ENCODE measurements at regions not wholly inside any gene's neighbourhood (a gene's known extent, or its start where the extent isn't known, plus 50 kb on each side); places are given as distances from the start of the nearest gene placed in this dataset.

DNA sequence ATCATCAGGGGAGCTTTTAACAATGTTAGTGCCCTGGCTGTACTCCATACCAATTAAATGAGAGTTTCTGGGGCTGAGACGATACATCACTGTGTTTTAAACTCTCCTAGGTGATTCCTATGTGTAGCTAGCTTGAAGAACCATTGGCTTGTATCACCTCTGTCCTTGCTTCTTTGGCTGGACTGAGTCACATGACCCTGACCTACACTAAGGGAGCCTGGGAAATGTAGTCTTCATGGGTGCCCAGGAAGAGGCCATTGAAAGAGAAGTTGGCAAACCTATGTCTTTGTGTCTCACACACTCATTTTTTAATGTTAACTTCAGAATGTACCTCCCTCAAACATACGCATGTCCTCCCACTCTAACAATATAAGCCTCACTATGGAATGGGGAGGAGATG, 506.6 kb downstream of the DHX35 start:
- DNase-seq = no peak

DNA sequence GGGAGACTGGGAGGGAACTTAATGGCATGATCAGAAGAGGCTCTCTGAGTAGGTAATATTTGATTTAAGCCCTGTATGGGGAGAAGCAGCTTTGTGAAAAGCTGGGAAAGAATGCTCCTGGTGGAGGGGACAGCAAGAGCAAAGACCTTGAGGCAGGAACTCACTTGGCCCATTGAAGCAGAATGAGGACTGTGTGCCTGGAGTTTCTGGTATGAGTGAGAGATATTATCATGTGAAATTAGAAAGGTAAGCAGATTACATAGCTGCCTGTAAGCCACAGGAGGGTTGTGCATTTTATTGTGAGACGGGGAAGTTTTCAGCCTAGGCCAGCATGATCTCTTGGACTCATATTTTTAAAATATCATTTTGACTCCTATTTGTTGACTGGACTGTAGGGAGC, 502.1 kb downstream of the DHX35 start:
- no peak for DNase-seq

DNA sequence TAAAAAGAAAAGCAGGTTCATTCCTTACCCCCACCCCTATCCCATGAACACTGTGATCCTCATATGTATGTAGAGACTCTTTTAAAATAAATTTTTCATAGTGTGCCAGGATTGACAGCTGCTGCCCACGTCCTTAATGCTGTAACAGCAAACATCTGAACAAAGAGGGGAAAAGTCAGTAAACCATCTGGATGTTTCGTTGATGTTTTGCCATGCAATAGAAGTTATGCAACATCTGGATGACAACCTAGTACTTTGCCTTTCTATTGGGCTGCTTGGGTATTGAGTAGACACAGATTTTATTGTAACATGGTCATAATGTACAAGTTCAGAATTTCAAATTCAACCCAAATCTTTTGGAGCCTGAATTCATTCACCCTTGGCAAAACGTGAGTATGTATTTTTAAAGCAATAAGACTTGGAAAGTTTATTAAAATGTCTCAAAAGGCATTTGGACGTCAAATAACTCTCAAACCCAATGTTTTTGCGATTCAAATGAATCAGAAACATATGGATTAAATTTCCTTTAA, 500.3 kb downstream of the DHX35 start:
- DNase-seq = no peak

DNA sequence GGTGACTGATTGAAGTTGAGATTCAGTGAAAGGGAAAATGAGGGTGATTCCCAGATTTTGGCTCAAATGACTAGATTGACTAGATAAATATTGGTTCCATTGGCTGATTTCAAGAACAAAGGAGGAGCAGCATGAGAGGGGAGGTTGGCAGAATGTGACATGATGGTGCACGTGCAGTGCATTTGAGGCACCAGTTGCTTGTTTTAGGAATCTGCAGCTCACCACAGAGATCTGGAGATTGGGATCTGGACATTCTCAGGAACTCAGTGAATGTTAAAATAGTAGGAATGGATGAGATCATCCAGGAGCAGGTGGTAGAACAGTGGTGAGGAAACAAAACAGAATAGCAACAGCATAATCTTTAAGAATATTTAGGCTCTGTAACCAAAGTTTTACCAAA, 496.3 kb downstream of the DHX35 start:
- DNase-seq = no peak

DNA sequence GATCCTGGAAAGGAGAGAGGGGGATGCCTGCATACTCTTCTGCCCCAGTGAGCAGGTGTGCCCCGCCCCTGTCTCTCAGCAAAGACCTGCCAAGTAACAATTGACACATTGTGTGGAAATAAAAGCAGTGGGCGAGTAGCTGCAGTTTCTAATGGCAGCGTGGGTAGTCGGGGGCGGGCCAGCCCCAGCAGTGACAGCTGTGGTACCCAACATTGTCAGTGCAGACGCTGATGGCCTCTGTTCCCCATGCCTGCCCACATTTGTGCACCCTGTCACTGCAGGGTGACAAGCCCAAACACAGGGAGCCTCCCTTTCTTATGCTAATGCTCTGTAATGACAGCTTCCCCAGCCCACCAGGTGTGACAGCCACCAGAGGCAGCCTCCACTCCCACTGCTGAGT, 491.7 kb downstream of the DHX35 start:
- DNase-seq = no peak

DNA sequence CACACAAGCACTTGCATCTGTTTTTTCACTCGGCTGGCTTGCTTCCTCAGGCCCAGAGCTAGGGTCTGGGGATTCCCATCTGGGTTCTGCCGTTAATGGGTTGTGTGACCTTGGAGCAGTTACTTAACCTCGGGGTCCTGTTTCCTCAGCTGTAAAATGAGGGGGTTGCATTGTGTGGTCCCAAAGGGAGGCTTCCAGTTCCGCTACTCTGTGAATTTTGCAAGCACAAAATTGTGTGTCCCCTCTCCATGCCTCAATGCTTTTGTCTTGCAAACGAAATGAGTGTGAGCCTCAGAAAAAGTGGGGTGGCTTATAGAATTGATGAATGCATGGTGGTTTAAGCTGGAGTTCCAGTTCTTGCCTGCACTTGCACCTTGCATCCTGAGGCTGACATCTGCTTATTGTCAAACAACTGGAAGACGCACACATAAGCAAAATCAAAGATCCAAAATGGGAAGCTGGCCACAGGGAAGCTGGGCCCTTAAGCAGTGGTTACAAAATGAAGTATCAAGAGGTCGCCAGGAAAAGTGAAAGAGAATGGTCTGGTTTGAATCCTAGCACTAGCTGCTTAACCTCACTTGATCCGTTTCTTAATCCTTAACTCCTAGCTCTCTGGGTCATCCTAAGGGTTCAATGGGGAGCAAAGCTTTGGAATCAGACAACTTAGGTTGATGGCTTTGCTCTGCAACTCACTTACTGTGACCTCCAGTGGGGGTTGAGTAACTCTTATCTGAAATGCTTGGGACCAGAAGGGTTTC, 490.6 kb downstream of the DHX35 start:
- no peak for DNase-seq

DNA sequence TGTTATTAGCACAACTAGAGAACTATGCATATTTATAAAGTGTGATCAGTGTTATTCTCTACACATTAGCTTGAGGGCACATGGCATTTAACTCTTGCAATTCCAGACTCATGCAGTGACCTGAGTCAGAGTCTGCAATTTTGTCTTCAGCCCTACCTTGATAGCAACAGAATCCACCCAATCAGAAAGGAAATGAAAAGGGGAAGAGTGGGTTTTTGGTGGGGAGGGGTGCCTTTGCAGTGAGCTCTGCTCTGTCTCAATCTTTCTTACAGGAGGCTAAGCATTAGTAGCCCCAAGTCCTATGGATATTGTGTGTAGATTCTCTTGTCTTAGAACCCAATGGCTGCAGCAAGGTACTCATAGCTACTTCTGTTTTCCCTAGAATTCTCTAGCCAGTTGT, 489.2 kb downstream of the DHX35 start:
- DNase-seq = no peak

GRCh38 chr20:39446397-39446796, 484.3 kb downstream of the DHX35 start:
- no peak for DNase-seq

DNA sequence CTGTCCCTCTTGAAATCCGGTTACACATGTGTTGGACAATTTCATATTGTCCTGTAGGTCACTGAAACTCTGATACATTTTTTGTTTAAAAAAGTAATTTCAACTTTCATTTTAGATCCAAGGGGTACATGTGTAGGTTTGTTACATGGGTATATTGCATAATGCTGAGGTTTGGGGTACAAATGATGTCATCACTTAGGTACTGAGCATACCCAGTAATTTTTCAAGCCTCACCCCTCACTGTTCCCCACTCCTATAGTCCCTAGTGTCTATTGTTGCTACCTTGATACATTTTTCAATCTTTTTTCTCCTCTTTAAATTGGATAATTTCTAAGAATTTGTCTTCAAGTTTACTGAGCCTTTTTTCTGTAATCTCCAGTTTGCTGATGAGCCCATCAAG, 483.0 kb downstream of the DHX35 start:
- no peak for DNase-seq

DNA sequence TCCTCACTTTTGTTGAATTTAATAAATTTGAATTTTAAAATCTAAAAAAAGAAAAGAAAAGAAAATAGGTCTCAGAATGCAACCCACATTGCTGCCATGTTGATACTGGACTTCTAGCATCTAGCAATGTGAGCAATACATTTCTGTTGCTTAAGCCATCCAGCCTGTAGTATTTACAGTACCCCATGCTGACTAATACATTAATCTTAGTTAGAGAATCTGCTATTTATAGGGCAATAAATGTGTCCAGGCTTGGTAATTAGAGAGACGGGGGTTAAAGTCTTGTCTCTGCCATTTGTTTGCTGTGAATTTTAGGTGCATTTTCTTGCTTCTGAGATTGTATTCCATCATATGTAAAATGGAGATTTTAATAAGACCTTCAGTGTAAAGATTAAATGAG, 471.3 kb downstream of the DHX35 start:
- no peak for DNase-seq

DNA sequence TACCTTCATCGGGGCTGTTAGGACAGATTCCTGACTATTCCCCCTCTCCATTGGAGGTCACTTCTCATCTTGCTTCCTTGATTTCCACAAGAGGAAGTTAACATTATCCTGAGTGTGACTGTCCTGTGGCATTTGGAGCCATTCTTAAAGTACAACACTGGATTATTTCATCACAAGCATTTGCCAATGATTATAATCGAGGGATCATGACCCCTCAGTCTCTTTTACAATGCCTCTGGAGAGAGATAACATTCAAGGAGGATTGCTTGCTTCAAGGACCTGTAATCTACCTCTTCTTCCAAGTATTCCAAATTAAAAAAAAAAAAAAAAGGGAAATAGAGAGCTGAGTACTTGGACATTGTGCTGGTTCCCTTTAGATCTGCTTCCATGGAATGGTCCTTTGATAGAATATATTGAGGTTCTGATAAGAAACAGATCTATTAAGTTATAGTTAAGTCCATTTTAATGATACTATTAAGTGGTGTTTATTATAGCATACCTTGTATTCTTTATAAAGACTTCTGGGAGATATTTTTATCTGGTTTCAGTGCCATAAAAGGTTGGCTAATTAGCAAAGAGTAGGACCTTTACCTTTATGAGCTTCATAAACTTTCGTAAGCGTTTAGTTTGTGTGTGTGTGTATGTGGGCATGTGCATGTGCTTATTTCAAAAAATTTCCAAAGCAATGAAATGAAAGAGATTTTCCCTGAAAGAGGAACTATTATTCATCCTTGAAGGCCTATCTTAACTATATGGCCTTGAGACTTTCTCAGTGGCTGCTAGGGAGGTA, 469.1 kb downstream of the DHX35 start:
- no peak for DNase-seq

GRCh38 chr20:39429726-39430125, 467.6 kb downstream of the DHX35 start:
- DNase-seq = peak; percentile 25

GRCh38 chr20:39424962-39425678, 463.0 kb downstream of the DHX35 start:
- DNase-seq = no peak

GRCh38 chr20:39421571-39422105, 459.5 kb downstream of the DHX35 start:
- DNase-seq = no peak

DNA sequence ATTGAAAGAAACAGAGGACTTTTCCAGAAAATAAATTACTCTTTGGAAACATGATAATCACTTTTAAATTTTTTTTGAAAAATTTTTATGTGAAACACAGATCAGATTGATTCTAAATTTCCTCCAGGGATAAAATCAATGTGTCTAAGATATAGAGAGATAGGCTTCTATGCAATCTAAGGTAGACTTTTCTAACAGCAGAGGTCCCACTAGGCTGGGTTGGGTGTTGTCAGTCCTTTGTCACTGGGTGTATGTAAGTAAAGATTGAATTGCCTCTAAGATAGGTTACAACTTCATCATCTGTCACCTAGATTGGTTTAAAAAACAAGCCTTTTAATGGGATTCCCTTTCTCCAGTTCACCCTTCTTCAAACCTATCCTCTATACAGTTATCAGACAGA, 449.9 kb downstream of the DHX35 start:
- DNase-seq = no peak

GRCh38 chr20:39399463-39399862, 437.3 kb downstream of the DHX35 start:
- no peak for DNase-seq

DNA sequence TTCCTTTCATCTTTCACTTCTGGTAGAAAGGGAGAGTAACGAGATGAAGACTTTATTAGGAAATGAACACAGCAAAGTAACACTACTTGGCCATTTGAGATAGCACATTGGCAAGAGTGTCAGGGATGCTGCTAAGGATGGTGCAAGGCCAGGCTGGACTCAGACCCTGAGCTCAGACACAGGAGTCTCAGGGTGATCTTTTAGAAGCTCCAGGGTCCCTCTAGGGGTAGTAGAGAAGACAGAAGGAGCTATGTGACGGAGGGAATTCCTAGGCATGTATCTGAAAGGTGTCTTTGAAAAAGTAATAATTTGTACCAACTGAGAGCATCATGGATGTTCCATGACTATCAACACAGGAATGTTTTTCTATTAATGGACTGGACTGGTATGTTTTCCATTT, 436.5 kb downstream of the DHX35 start:
- no peak for DNase-seq

DNA sequence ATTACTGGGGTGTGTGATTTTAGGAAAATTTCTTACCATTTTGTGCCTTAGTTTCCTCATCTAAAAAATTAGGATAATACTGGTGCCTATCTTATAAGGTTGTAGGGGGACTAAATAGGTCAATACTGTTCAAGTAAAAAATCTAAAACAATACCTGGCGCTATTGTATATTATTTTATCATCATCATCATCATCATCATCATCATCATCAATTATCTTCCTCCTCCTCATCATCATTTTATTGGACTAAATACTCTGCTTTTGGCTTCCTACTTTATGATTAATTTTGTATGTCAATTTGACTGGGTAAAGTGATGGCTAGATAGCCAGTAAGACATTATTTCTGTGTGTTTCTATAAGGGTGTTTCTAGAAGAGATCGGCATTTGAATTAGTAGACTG, 435.5 kb downstream of the DHX35 start:
- DNase-seq = no peak

- DNase-seq = no peak
Observed at GRCh38 chr20:39395478-39396291, 433.5 kb downstream of the DHX35 start.

DNA sequence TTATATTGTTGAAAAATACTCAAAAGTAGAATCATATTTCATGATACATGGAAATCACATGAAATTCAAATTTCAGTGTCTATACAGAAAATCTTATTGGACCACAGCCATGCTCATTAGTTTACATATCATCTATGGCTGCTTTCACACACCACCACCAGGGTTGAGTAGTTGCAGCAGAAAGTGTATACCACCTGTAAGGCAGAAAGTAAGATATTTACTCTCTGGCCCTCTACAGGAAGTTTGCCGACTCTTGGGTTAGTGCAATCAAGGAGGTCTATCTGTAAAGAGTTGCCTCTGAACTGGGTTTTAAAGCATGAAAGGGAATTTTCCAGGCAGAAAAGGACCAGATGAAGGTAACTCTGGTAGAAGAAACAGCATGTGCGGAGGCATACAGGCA, 432.3 kb downstream of the DHX35 start:
- DNase-seq = no peak

DNA sequence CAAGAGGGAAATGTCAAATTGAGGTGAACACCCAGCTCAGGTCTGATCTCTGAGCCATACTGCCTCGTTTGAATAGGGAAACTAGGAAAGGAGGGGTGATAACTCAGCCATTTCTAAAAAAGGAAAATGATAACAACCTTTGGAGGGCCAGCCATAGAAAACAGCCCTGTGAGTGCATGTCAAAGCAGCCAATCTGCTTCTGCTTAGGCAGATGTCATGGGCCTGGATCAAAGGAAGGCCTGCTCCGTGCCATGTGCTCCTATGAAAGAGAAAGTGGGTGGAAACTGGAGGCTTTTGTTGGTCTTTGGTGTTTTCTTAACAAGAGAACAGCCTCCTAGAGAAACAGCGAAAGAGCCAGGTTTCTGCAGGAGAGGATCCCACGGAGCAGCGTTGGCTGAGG, 428.0 kb downstream of the DHX35 start:
- DNase-seq = no peak

- no peak for DNase-seq
Observed at GRCh38 chr20:39381595-39381994, 419.5 kb downstream of the DHX35 start.
